OCI-LY1 (cell line): ENCODE measurements at regions not wholly inside any gene's neighbourhood (a gene's known extent, or its start where the extent isn't known, plus 50 kb on each side); places are given as distances from the start of the nearest gene placed in this dataset.

Experiments used
- H2AFZ ChIP-seq: fragments of 200-600 bp; sonication (generic), shearing (Covaris generic); 2 replicates; pipeline ENCODE4 v1.6.0; 2014; ENCODE audit warnings: antibody characterized with exemption, mild to moderate bottlenecking, low read length
- H3F3A ChIP-seq: fragments of 200-600 bp; sonication (generic), shearing (Covaris generic); 2 replicates; pipeline ENCODE4 v1.6.0; 2014; ENCODE audit warnings: mild to moderate bottlenecking, antibody characterized with exemption, low read length, moderate library complexity; ENCODE audit not compliant: insufficient read depth
- H3K27ac ChIP-seq: fragments of 200-600 bp; sonication (generic); 2 replicates; pipeline ENCODE4 v1.5.1; 2014; ENCODE audit warnings: low read length, mixed run types, mild to moderate bottlenecking, low read depth; ENCODE audit not compliant: poor library complexity, severe bottlenecking
- H3K27me3 ChIP-seq: fragments of 200-600 bp; sonication (generic); 2 replicates; pipeline ENCODE4 v1.6.0; 2014; ENCODE audit warnings: antibody characterized with exemption, mild to moderate bottlenecking, low read length, moderate library complexity; ENCODE audit not compliant: insufficient read depth
- H3K36me3 ChIP-seq: fragments of 200-600 bp; sonication (generic); 2 replicates; pipeline ENCODE4 v1.6.1; 2014; ENCODE audit warnings: mild to moderate bottlenecking, antibody characterized with exemption, low read length, moderate library complexity, mixed read lengths; ENCODE audit not compliant: insufficient read depth
- H3K4me1 ChIP-seq: fragments of 200-600 bp; sonication (generic); 2 replicates; pipeline ENCODE4 v1.5.1; 2014; ENCODE audit warnings: mild to moderate bottlenecking, low read length, moderate library complexity; ENCODE audit not compliant: insufficient read depth, severe bottlenecking
- H3K4me2 ChIP-seq: fragments of 200-600 bp; sonication (generic), shearing (Covaris generic); 2 replicates; pipeline ENCODE4 v1.6.1; 2014; ENCODE audit warnings: low read length
- H3K4me3 ChIP-seq: fragments of 200-600 bp; sonication (generic); 2 replicates; pipeline ENCODE4 v1.5.1; 2014; ENCODE audit warnings: low read length, low read depth, mild to moderate bottlenecking, mixed read lengths; ENCODE audit not compliant: poor library complexity, severe bottlenecking
- H3K79me2 ChIP-seq: fragments of 200-600 bp; shearing (Covaris generic); 2 replicates; pipeline ENCODE4 v1.6.1; 2016; ENCODE audit warnings: mixed run types, low read length, mixed read lengths; ENCODE audit not compliant: insufficient read depth
- H3K9ac ChIP-seq: fragments of 200-600 bp; sonication (generic), shearing (Covaris generic); 2 replicates; pipeline ENCODE4 v1.6.1; 2014; ENCODE audit warnings: mild to moderate bottlenecking, low read length, mixed read lengths
- H3K9me2 ChIP-seq: fragments of 200-600 bp; sonication (generic), shearing (Covaris generic); 2 replicates; pipeline ENCODE4 v1.6.1; 2014; ENCODE audit warnings: low read depth, mild to moderate bottlenecking, low read length, mixed read lengths
- H3K9me3 ChIP-seq: fragments of 200-600 bp; shearing (Covaris generic); 2 replicates; pipeline ENCODE4 v1.6.1; 2014; ENCODE audit warnings: low read length, mixed read lengths
- H4K20me1 ChIP-seq: fragments of 200-600 bp; sonication (generic), shearing (Covaris generic); 2 replicates; pipeline ENCODE4 v1.6.0; 2016; ENCODE audit warnings: mild to moderate bottlenecking, low read length; ENCODE audit not compliant: insufficient read depth
- EZH2 ChIP-seq: fragments of 200-600 bp; sonication (generic), shearing (Covaris generic); IDR thresholded peaks from 2 replicates; pipeline ENCODE4 v1.8.0; 2017; ENCODE audit warnings: borderline replicate concordance, mixed run types, mild to moderate bottlenecking, antibody characterized with exemption, low read length, moderate library complexity, mixed read lengths
- TF ChIP-seq, protein P1 (sequence below): fragments of 200-600 bp; sonication (generic), shearing (Covaris generic); IDR thresholded peaks from 2 replicates; pipeline ENCODE4 v1.5.1; 2017; ENCODE audit warnings: mild to moderate bottlenecking, antibody characterized with exemption, low read length, moderate library complexity, mixed read lengths

GRCh38 chr5:89950234-89950633, 459.3 kb downstream of the CETN3 start:
- Histone ChIP-seq H3K79me2 (no peaks in the 10 kb centered on the region), H2AFZ (no peak overlapping the region), H3K27ac (no peak overlapping the region), H3K9me2 (no peaks in the 10 kb centered on the region), H3K27me3 (no peaks in the 10 kb centered on the region), H3K4me2 (no peak overlapping the region), H3F3A (no peaks in the 10 kb centered on the region), H3K4me3 (no peak overlapping the region), H3K4me1 (no peaks in the 10 kb centered on the region), H4K20me1 (no peaks in the 10 kb centered on the region), H3K9ac (no peak overlapping the region), H3K9me3 (no peaks in the 10 kb centered on the region), H3K36me3 (no peaks in the 10 kb centered on the region)
- TF ChIP-seq, protein P1, sequence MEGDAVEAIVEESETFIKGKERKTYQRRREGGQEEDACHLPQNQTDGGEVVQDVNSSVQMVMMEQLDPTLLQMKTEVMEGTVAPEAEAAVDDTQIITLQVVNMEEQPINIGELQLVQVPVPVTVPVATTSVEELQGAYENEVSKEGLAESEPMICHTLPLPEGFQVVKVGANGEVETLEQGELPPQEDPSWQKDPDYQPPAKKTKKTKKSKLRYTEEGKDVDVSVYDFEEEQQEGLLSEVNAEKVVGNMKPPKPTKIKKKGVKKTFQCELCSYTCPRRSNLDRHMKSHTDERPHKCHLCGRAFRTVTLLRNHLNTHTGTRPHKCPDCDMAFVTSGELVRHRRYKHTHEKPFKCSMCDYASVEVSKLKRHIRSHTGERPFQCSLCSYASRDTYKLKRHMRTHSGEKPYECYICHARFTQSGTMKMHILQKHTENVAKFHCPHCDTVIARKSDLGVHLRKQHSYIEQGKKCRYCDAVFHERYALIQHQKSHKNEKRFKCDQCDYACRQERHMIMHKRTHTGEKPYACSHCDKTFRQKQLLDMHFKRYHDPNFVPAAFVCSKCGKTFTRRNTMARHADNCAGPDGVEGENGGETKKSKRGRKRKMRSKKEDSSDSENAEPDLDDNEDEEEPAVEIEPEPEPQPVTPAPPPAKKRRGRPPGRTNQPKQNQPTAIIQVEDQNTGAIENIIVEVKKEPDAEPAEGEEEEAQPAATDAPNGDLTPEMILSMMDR, result no peak
- TF ChIP-seq EZH2, result no peak

GRCh38 chr5:89948977-89949376, 460.6 kb downstream of the CETN3 start:
- H2AFZ ChIP-seq, result no peak overlapping the region
- no peaks in the 10 kb centered on the region for H3K4me1 ChIP-seq
- H4K20me1 ChIP-seq, result no peaks in the 10 kb centered on the region
- no peaks in the 10 kb centered on the region for H3F3A ChIP-seq
- H3K27ac ChIP-seq, result no peak overlapping the region
- H3K4me3 ChIP-seq, result no peak overlapping the region
- H3K9me3 ChIP-seq, result no peaks in the 10 kb centered on the region
- no peaks in the 10 kb centered on the region for H3K79me2 ChIP-seq
- H3K9me2 ChIP-seq, result no peaks in the 10 kb centered on the region
- H3K9ac ChIP-seq, result no peak overlapping the region
- TF ChIP-seq EZH2, result no peak
- TF ChIP-seq, protein P1, result no peak
- no peak overlapping the region for H3K4me2 ChIP-seq
- no peaks in the 10 kb centered on the region for H3K36me3 ChIP-seq
- no peaks in the 10 kb centered on the region for H3K27me3 ChIP-seq

- H3K27ac ChIP-seq, result no peak overlapping the region
- no peak overlapping the region for H3K4me3 ChIP-seq
- no peaks in the 10 kb centered on the region for H3K79me2 ChIP-seq
- H2AFZ ChIP-seq, result no peak overlapping the region
- H3K4me1 ChIP-seq, result no peaks in the 10 kb centered on the region
- H3K9ac ChIP-seq, result no peak overlapping the region
- H3F3A ChIP-seq, result no peaks in the 10 kb centered on the region
- TF ChIP-seq, protein P1, result no peak
- TF ChIP-seq EZH2, result no peak
- H3K9me2 ChIP-seq, result no peaks in the 10 kb centered on the region
- no peaks in the 10 kb centered on the region for H3K27me3 ChIP-seq
- H4K20me1 ChIP-seq, result no peaks in the 10 kb centered on the region
- H3K9me3 ChIP-seq, result no peaks in the 10 kb centered on the region
- H3K4me2 ChIP-seq, result no peak overlapping the region
- no peaks in the 10 kb centered on the region for H3K36me3 ChIP-seq
These were observed 462.6 kb downstream of the CETN3 start for GRCh38 chr5:89946916-89947315.
